T-cell (primary cell): ENCODE measurements at regions not wholly inside any gene's neighbourhood (a gene's known extent, or its start where the extent isn't known, plus 50 kb on each side); places are given as distances from the start of the nearest gene placed in this dataset.
A peak's percentile ranks its signal among the peaks of the same experiment; 100 is the strongest.
"Not testable (repeated sequence)": the region's sequence is repeated elsewhere in the genome, so short reads cannot be mapped to it uniquely, and the experiment has no call there.

Experiments
- ATAC-seq, 4 experiments: fragments of 200-7000 bp in 3 of 4; fragments of 150-1000 bp in 1 of 4; cut with Tn5 transposase; replicated peaks in 1 of 4; 1 replicate in 3 of 4; 2 replicates in 1 of 4; pipeline ENCODE4 v1.10.0; 2021; ENCODE audit warnings: moderate library complexity in 3 of 4, mild to moderate bottlenecking in 2 of 4, moderate number of reproducible peaks in 1 of 4
- CTCF ChIA-PET, 2 donors: fragments of 300-600 bp; sonication (Branson Sonifier 250); formaldehyde crosslinking; loops; one replicate each; lab custom pipeline; 2022; ENCODE audit warnings: antibody characterized with exemption in 2 of 2; lab: Charles Lee
- POLR2A ChIA-PET, 2 donors: fragments of 300-600 bp; sonication (Branson Sonifier 250); formaldehyde crosslinking; loops; one replicate each; lab custom pipeline; 2022; ENCODE audit warnings: antibody characterized with exemption in 2 of 2; lab: Charles Lee
- DNase-seq, 35 experiments: peaks; one replicate each; pipeline versions ENCODE4 v3.0.0 to v3.0.0-alpha.2; 2013 to 2023
- H3K27ac ChIP-seq: one replicate; pipeline ENCODE4 v1.5.1; 2013; ENCODE audit warnings: low read length
- H3K27me3 ChIP-seq, 2 experiments: replicated peaks in 1 of 2; 1 replicate in 1 of 2; 2 replicates in 1 of 2; pipeline versions ENCODE4 v1.6.1 to v1.7.0; 2013; ENCODE audit warnings: low read length in 1 of 2, mixed read lengths in 1 of 2; ENCODE audit not compliant: control insufficient read depth in 2 of 2, insufficient read depth in 2 of 2; ENCODE audit errors: extremely low read depth in 1 of 2
- H3K36me3 ChIP-seq, 2 donors: 1 replicate in 1 of 2; 2 replicates in 1 of 2; pipeline versions ENCODE4 v1.6.1 to v1.7.0; 2013; ENCODE audit warnings: low read length in 1 of 2; ENCODE audit not compliant: control insufficient read depth in 2 of 2, insufficient read depth in 1 of 2; ENCODE audit errors: extremely low read depth in 1 of 2
- H3K4me1 ChIP-seq, 2 experiments: 1 replicate in 1 of 2; 2 replicates in 1 of 2; pipeline versions ENCODE4 v1.6.1 to v1.7.0; 2013; ENCODE audit warnings: low read length in 2 of 2, mixed read lengths in 1 of 2; ENCODE audit not compliant: insufficient read depth in 2 of 2, control insufficient read depth in 1 of 2; ENCODE audit errors: extremely low read depth in 1 of 2
- H3K4me3 ChIP-seq, 2 donors: 1 replicate in 1 of 2; 2 replicates in 1 of 2; pipeline versions ENCODE4 v1.5.1 to v1.7.0; 2013; ENCODE audit warnings: mild to moderate bottlenecking in 2 of 2, low read length in 1 of 2, moderate library complexity in 1 of 2; ENCODE audit not compliant: control insufficient read depth in 1 of 2; ENCODE audit errors: extremely low read depth in 1 of 2
- H3K9me3 ChIP-seq: 2 replicates; pipeline ENCODE4 v1.7.0; 2013
- H3K27ac Mint-ChIP-seq, 2 donors: one replicate each; pipeline ENCODE4 v1.8.0; 2020 to 2021; ENCODE audit warnings: mild to moderate bottlenecking in 2 of 2, mixed read lengths in 2 of 2
- H3K27me3 Mint-ChIP-seq, 2 donors: one replicate each; pipeline ENCODE4 v1.8.0; 2021 to 2022; ENCODE audit warnings: mixed read lengths in 2 of 2
- H3K36me3 Mint-ChIP-seq: one replicate; pipeline ENCODE4 v1.8.0; 2021; ENCODE audit warnings: mixed read lengths
- H3K4me1 Mint-ChIP-seq, 3 donors: one replicate each; pipeline ENCODE4 v1.8.0; 2020 to 2022; ENCODE audit warnings: mixed read lengths in 3 of 3, mild to moderate bottlenecking in 1 of 3
- H3K4me3 Mint-ChIP-seq, 3 donors: one replicate each; pipeline ENCODE4 v1.8.0; 2020 to 2022; ENCODE audit warnings: mild to moderate bottlenecking in 3 of 3, mixed read lengths in 3 of 3, moderate library complexity in 3 of 3
- H3K9me3 Mint-ChIP-seq, 3 donors: one replicate each; pipeline ENCODE4 v1.8.0; 2020 to 2022; ENCODE audit warnings: mixed read lengths in 3 of 3
- WGBS: methylation state at CpG from one replicate; pipeline ENCODE4 v1.1.5; 2013; ENCODE audit warnings: missing lambda C conversion rate; ENCODE audit not compliant: insufficient coverage; 5-methylcytosine and 5-hydroxymethylcytosine counted together

DNA sequence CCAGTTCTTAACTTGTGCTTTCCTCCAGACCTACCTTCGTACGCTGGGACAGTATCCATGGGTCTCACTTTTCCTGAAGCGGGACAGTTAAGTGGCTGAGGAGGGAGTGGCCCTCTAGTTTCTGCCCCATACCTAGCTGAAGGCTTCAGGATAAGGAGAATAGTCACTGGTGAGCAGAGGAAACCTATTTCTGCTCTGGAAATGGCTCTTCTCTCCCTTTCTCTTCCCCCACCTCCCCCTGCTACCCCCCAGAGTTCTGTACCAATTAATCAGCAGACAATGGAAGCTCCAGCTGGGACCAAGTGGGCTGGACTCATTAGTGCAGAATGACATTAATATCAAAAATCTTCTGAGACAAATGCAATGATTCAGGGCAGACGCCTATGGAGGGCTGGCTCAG lies 68.5 kb downstream of the PROP1 start:
- POLR2A ChIA-PET, H3K36me3 Mint-ChIP-seq, H3K27me3 ChIP-seq, ATAC-seq, H3K9me3 ChIP-seq, H3K4me3 Mint-ChIP-seq, H3K27me3 Mint-ChIP-seq, H3K27ac Mint-ChIP-seq, H3K27ac ChIP-seq, DNase-seq, H3K9me3 Mint-ChIP-seq, H3K4me3 ChIP-seq, H3K4me1 Mint-ChIP-seq, H3K4me1 ChIP-seq, H3K36me3 ChIP-seq, CTCF ChIA-PET: not testable (repeated sequence)
- WGBS, result no CpG with 5 or more reads among the region's 4 CpGs

GRCh38 chr5:177924577-177924976 lies 71.5 kb downstream of the PROP1 start:
- DNase-seq, H3K36me3 Mint-ChIP-seq, H3K9me3 Mint-ChIP-seq, POLR2A ChIA-PET, H3K4me3 Mint-ChIP-seq, CTCF ChIA-PET, H3K9me3 ChIP-seq, ATAC-seq, H3K36me3 ChIP-seq, H3K4me1 ChIP-seq, H3K4me1 Mint-ChIP-seq, H3K27me3 ChIP-seq, H3K4me3 ChIP-seq, H3K27me3 Mint-ChIP-seq, H3K27ac ChIP-seq, H3K27ac Mint-ChIP-seq: not testable (repeated sequence)
- no CpG with 5 or more reads among the region's 11 CpGs for WGBS

DNA sequence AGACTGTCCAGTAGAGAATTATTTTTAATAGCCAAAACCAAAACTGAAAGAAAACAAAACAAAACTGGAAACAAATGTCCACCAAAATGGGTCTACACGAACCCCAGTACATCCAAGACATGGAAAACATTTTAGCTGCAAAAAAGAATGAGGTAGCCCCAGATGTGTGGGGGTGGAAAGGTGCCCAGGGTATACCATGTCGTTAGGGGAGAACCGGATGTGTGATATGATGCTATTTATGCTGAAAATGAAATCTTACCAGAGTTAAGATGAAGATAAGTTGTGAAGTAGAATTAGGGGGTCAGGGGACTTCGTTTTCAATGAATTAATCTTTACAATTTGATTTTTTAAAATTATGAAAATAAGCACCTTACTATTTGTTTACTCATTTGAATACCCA lies 72.2 kb downstream of the PROP1 start:
- H3K4me3 Mint-ChIP-seq, H3K9me3 Mint-ChIP-seq: not testable (repeated sequence)

DNA sequence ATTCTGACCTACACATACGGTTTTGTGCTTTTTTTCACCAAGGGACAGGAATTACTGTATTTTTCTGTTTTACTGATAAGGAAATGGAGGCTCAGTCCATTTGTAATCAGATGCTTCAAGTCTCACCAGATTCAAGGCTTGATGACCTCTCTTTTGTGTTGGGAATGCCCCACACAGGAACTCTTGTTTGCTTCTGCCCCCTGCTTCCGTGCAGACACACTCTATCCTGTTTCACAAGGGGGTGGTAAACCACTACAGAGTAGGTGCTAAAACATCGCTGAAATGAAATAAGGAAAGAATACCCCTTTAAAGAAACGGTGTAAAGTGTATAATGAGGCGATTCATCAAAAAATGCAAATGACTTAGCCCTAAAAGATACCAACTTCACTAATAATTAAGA lies 72.9 kb downstream of the PROP1 start:
- H3K4me3 Mint-ChIP-seq, H3K27me3 Mint-ChIP-seq, H3K36me3 Mint-ChIP-seq, H3K4me1 Mint-ChIP-seq, H3K4me3 ChIP-seq, POLR2A ChIA-PET, H3K27ac Mint-ChIP-seq, H3K9me3 ChIP-seq, DNase-seq, H3K4me1 ChIP-seq, H3K27me3 ChIP-seq, H3K36me3 ChIP-seq, H3K27ac ChIP-seq, CTCF ChIA-PET, H3K9me3 Mint-ChIP-seq: not testable (repeated sequence)
- ATAC-seq, result peak; percentile 36 to 75 (median 61)
- WGBS, result no CpG with 5 or more reads among the region's 5 CpGs

More for the DNA sequence above, 72.2 kb downstream of the PROP1 start:
- H3K36me3 ChIP-seq, H3K9me3 ChIP-seq, H3K27me3 Mint-ChIP-seq, POLR2A ChIA-PET, H3K4me1 ChIP-seq, CTCF ChIA-PET, H3K4me3 ChIP-seq, H3K27me3 ChIP-seq, H3K27ac Mint-ChIP-seq, DNase-seq, ATAC-seq, H3K36me3 Mint-ChIP-seq, H3K27ac ChIP-seq, H3K4me1 Mint-ChIP-seq: not testable (repeated sequence)
- WGBS, result no CpG with 5 or more reads among the region's 4 CpGs

GRCh38 chr5:177909261-177909660 lies 86.8 kb downstream of the PROP1 start:
- ATAC-seq, H3K4me1 Mint-ChIP-seq, H3K27me3 Mint-ChIP-seq, H3K9me3 Mint-ChIP-seq, CTCF ChIA-PET, DNase-seq, H3K4me1 ChIP-seq, H3K36me3 ChIP-seq, H3K27ac ChIP-seq, POLR2A ChIA-PET, H3K9me3 ChIP-seq, H3K36me3 Mint-ChIP-seq, H3K4me3 Mint-ChIP-seq, H3K27ac Mint-ChIP-seq, H3K4me3 ChIP-seq, H3K27me3 ChIP-seq: not testable (repeated sequence)
- WGBS, result no CpG with 5 or more reads among the region's 2 CpGs

DNA sequence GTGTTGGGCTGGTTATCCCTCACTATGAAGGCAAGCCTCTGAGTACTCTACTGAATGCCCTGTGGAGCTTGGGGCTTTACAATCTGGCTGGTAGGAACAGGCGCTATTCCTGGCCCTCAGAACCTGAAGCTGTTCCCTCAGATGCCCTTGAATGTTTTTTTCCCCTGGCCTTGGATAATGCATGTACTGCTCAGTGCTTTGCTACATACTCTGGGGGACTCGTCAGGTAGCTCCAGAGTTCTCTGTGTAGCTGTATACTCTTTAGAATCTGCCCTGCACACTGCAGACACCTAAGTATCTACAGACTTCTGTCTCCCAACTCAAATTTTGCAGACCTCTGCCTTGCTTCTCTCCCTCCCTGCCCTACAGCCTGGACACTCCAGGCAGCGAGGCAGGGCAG lies 93.2 kb downstream of the PROP1 start:
- not testable (repeated sequence) for ATAC-seq

DNA sequence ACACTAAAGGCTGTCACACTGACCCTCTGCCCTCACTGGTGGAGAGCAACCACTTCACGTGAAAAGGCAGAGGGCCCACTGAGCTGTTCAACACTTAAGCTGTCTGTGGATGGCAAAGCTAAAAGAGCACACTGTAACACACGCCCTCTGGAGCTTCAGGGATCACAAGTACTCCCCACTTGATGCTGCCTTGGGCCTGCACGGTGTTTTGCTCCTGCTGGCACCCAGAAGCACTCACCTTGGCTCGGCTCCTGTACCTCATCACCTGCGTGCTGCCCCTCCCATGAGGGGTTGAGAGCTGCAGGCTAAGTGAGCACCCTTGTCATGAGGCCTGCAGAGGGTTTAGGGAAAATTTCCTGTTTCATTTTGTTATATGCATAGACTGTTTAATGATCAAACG lies 96.0 kb downstream of the PROP1 start:
- H3K27ac Mint-ChIP-seq, POLR2A ChIA-PET, H3K9me3 Mint-ChIP-seq, H3K4me3 Mint-ChIP-seq, H3K27ac ChIP-seq, H3K4me1 Mint-ChIP-seq, CTCF ChIA-PET, H3K27me3 ChIP-seq, H3K4me1 ChIP-seq, H3K9me3 ChIP-seq, H3K27me3 Mint-ChIP-seq, H3K36me3 ChIP-seq, DNase-seq, H3K4me3 ChIP-seq, ATAC-seq, H3K36me3 Mint-ChIP-seq: not testable (repeated sequence)
- no CpG with 5 or more reads among the region's 6 CpGs for WGBS

More for the DNA sequence above, 93.2 kb downstream of the PROP1 start:
- H3K4me1 Mint-ChIP-seq, H3K27ac ChIP-seq, H3K4me1 ChIP-seq, H3K27ac Mint-ChIP-seq, H3K9me3 Mint-ChIP-seq, H3K4me3 ChIP-seq, CTCF ChIA-PET, H3K27me3 Mint-ChIP-seq, H3K4me3 Mint-ChIP-seq, POLR2A ChIA-PET, DNase-seq, H3K36me3 ChIP-seq, H3K27me3 ChIP-seq, H3K9me3 ChIP-seq, H3K36me3 Mint-ChIP-seq: not testable (repeated sequence)
- WGBS, result no CpG with 5 or more reads among the region's 3 CpGs
